ENCODE measurements at regions not wholly inside any gene's neighbourhood (a gene's known extent, or its start where the extent isn't known, plus 50 kb on each side); places are given as distances from the start of the nearest gene placed in this dataset.

- TF ChIP-seq POLR2A (IDR thresholded peaks at IDR 0.05), result no peak
- TF ChIP-seq, protein P1, sequence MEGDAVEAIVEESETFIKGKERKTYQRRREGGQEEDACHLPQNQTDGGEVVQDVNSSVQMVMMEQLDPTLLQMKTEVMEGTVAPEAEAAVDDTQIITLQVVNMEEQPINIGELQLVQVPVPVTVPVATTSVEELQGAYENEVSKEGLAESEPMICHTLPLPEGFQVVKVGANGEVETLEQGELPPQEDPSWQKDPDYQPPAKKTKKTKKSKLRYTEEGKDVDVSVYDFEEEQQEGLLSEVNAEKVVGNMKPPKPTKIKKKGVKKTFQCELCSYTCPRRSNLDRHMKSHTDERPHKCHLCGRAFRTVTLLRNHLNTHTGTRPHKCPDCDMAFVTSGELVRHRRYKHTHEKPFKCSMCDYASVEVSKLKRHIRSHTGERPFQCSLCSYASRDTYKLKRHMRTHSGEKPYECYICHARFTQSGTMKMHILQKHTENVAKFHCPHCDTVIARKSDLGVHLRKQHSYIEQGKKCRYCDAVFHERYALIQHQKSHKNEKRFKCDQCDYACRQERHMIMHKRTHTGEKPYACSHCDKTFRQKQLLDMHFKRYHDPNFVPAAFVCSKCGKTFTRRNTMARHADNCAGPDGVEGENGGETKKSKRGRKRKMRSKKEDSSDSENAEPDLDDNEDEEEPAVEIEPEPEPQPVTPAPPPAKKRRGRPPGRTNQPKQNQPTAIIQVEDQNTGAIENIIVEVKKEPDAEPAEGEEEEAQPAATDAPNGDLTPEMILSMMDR (IDR thresholded peaks at IDR 0.05), result no peak
- Histone ChIP-seq H3K4me3 (no peak overlapping the region), H3K27ac (no peak overlapping the region), H3K36me3 (no peaks in the 10 kb centered on the region), H3K4me1 (no peaks in the 10 kb centered on the region), H3K9me3 (no peaks in the 10 kb centered on the region), H3K27me3 (no peaks in the 10 kb centered on the region)
- no peak for DNase-seq
Measured at GRCh38 chr6:55994531-55994930, 119.1 kb upstream of the BMP5 start.

DNA sequence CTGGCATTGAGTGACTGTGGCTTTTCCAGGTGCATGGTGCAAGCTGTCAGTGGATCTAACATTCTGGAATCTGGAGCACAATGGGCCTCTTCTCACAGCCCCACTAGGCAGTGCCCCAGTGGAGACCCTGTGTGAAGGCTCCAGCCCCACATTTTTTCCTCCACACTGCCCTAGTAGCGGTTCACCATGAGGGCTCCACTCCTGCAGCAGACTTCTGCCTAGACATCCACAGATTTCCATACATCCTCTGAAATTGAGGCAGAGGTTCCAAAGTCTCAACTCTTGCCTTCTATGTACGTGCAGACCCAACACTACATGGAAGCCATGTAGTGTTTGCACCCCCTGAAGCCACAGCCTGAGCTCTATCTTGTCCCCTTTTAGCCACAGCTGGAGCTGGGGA is 118.0 kb upstream of the BMP5 start:
- Histone ChIP-seq H3K36me3 (no peaks in the 10 kb centered on the region), H3K4me1 (no peaks in the 10 kb centered on the region), H3K4me3 (no peak overlapping the region), H3K9me3 (no peaks in the 10 kb centered on the region), H3K27ac (no peak overlapping the region), H3K27me3 (no peaks in the 10 kb centered on the region)
- TF ChIP-seq, protein P1 (IDR thresholded peaks at IDR 0.05), result no peak
- TF ChIP-seq POLR2A (IDR thresholded peaks at IDR 0.05), result no peak
- no peak for DNase-seq

DNA sequence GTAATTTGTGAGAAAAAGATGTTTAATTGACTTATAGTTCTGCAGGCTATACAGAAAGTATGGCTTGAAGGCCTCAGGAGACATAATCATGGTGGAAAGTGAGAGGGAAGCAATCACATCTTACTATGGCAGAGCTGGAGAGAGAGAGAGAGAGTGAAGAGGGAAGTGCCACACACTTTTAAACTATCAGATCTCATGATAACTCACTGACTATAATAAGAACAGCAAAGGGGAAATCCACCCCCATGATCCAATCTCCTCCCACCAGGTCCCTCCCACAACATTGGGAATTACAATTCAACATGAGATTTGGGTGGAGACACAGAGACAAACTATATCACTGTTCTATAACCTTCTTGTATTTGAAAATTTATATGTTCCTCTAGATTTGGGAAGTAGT is 117.2 kb upstream of the BMP5 start:
- DNase-seq, result no peak
- no peak overlapping the region for H3K4me3 ChIP-seq
- no peak overlapping the region for H3K27ac ChIP-seq
- TF ChIP-seq, protein P1 (IDR thresholded peaks at IDR 0.05), result no peak
- TF ChIP-seq POLR2A (IDR thresholded peaks at IDR 0.05), result no peak
- no peaks in the 10 kb centered on the region for H3K36me3 ChIP-seq
- H3K9me3 ChIP-seq, result no peaks in the 10 kb centered on the region
- H3K4me1 ChIP-seq, result no peaks in the 10 kb centered on the region
- H3K27me3 ChIP-seq, result no peaks in the 10 kb centered on the region

- TF ChIP-seq, protein P1 (IDR thresholded peaks at IDR 0.05), result no peak
- TF ChIP-seq POLR2A (IDR thresholded peaks at IDR 0.05), result no peak
- H3K27ac ChIP-seq, result no peak overlapping the region
- DNase-seq, result no peak
- H3K4me1 ChIP-seq, result no peaks in the 10 kb centered on the region
- no peaks in the 10 kb centered on the region for H3K9me3 ChIP-seq
- H3K36me3 ChIP-seq, result no peaks in the 10 kb centered on the region
- no peak overlapping the region for H3K4me3 ChIP-seq
- H3K27me3 ChIP-seq, result no peaks in the 10 kb centered on the region
Measured at GRCh38 chr6:55985309-55985708, 109.9 kb upstream of the BMP5 start.

DNA sequence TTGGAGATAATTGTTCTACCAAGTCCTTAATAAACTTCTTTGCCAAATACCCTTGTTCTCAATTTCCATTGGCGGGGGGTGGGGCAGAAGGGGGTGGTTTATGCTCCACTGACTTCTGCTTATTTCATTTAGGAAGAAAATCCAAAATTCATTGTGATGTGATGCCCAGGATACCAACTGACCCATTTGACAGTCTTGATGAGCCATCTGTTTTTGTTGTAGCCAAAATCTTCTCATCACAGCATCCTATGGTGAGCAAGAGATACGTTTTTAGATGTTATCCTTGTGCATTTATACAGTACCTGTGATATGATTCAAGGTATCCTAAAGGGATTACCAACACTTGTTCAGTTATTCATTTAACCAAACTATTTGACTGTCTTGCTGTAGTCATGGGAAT is 108.5 kb upstream of the BMP5 start:
- no peak overlapping the region for H3K27ac ChIP-seq
- no peak overlapping the region for H3K4me3 ChIP-seq
- no peaks in the 10 kb centered on the region for H3K9me3 ChIP-seq
- no peaks in the 10 kb centered on the region for H3K4me1 ChIP-seq
- no peak for TF ChIP-seq POLR2A (IDR thresholded peaks at IDR 0.05)
- no peaks in the 10 kb centered on the region for H3K27me3 ChIP-seq
- H3K36me3 ChIP-seq, result no peaks in the 10 kb centered on the region
- DNase-seq, result no peak

DNA sequence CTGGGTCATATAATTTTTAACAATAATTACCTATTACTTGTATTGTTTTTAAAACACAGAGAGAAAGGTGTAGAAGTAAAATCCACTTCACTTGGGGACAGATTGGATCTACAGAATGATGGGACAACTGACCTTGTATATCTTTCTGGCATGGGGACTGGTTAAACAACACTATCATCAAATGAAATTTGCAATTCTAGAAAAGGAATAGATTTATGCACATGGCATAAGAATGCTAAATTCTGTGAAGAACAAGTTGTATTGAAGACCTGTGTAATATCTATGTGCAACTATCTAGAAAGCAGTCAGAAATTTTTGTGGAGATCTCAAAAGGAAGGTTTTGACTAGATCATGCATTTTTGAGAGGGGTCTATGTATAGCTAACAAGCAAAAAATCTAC is 106.3 kb upstream of the BMP5 start:
- Histone ChIP-seq H3K4me3 (no peak overlapping the region), H3K27me3 (no peaks in the 10 kb centered on the region), H3K27ac (no peak overlapping the region), H3K4me1 (no peaks in the 10 kb centered on the region), H3K36me3 (no peaks in the 10 kb centered on the region), H3K9me3 (no peaks in the 10 kb centered on the region)
- DNase-seq, result no peak
- TF ChIP-seq, protein P1 (IDR thresholded peaks at IDR 0.05), result no peak
- no peak for TF ChIP-seq POLR2A (IDR thresholded peaks at IDR 0.05)

Measured in Peyer's patch (tissue), 4 donors.